PFSK-1 (cell line): ENCODE measurements at regions not wholly inside any gene's neighbourhood (a gene's known extent, or its start where the extent isn't known, plus 50 kb on each side); places are given as distances from the start of the nearest gene placed in this dataset.

Source experiments
- FOXP2 ChIP-seq: optimal IDR thresholded peaks from 2 replicates; pipeline ENCODE3; 2011; ENCODE audit warnings: borderline replicate concordance, control low read depth, inconsistent platforms; ENCODE audit not compliant: insufficient read depth; ENCODE audit errors: extremely low read length, extremely low read depth
- POLR2AphosphoS5 ChIP-seq: IDR thresholded peaks from 2 replicates; pipeline ENCODE4 v1.6.1; 2012; ENCODE audit warnings: low read depth, mild to moderate bottlenecking, control low read depth, low read length, moderate library complexity
- SIN3A ChIP-seq: IDR thresholded peaks from 2 replicates; pipeline ENCODE4 v1.6.1; 2012; ENCODE audit warnings: mild to moderate bottlenecking, low read length, moderate library complexity, borderline replicate concordance; ENCODE audit not compliant: insufficient read depth
- TAF1 ChIP-seq: IDR thresholded peaks from 2 replicates; pipeline ENCODE4 v1.6.1; 2012; ENCODE audit warnings: low read length, control low read depth, borderline replicate concordance; ENCODE audit not compliant: insufficient read depth
- TF ChIP-seq, protein P1 (sequence below), 2 experiments: IDR thresholded peaks; 2 replicates each; pipeline versions ENCODE4 v1.6.1 to v1.8.0; 2011 to 2012; ENCODE audit warnings: low read depth in 2 of 2, low read length in 2 of 2, control low read depth in 1 of 2, inconsistent platforms in 1 of 2, mild to moderate bottlenecking in 1 of 2, moderate library complexity in 1 of 2; ENCODE audit not compliant: insufficient read depth in 1 of 2

GRCh38 chr2:200138391-200139124, 167.9 kb upstream of the SPATS2L start:
- TF ChIP-seq TAF1 (no peak), SIN3A (no peak), FOXP2 (no peak), POLR2AphosphoS5 (no peak)
- TF ChIP-seq, protein P1, sequence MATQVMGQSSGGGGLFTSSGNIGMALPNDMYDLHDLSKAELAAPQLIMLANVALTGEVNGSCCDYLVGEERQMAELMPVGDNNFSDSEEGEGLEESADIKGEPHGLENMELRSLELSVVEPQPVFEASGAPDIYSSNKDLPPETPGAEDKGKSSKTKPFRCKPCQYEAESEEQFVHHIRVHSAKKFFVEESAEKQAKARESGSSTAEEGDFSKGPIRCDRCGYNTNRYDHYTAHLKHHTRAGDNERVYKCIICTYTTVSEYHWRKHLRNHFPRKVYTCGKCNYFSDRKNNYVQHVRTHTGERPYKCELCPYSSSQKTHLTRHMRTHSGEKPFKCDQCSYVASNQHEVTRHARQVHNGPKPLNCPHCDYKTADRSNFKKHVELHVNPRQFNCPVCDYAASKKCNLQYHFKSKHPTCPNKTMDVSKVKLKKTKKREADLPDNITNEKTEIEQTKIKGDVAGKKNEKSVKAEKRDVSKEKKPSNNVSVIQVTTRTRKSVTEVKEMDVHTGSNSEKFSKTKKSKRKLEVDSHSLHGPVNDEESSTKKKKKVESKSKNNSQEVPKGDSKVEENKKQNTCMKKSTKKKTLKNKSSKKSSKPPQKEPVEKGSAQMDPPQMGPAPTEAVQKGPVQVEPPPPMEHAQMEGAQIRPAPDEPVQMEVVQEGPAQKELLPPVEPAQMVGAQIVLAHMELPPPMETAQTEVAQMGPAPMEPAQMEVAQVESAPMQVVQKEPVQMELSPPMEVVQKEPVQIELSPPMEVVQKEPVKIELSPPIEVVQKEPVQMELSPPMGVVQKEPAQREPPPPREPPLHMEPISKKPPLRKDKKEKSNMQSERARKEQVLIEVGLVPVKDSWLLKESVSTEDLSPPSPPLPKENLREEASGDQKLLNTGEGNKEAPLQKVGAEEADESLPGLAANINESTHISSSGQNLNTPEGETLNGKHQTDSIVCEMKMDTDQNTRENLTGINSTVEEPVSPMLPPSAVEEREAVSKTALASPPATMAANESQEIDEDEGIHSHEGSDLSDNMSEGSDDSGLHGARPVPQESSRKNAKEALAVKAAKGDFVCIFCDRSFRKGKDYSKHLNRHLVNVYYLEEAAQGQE (IDR thresholded peaks at IDR 0.05; ENCODE audit: insufficient read depth in 1 of 2, low read depth in 2 of 2, low read length in 2 of 2): no peak

GRCh38 chr2:200144571-200144970, 161.9 kb upstream of the SPATS2L start:
- TF ChIP-seq POLR2AphosphoS5 (no peak), TAF1 (no peak), FOXP2 (no peak)
- TF ChIP-seq, protein P1 (IDR thresholded peaks at IDR 0.05; ENCODE audit: insufficient read depth in 1 of 2, low read depth in 2 of 2, low read length in 2 of 2): no peak

GRCh38 chr2:200146501-200146900, 160.0 kb upstream of the SPATS2L start:
- no peak for TF ChIP-seq SIN3A
- no peak for TF ChIP-seq POLR2AphosphoS5
- TF ChIP-seq, protein P1 (IDR thresholded peaks at IDR 0.05; ENCODE audit: insufficient read depth in 1 of 2, low read depth in 2 of 2, low read length in 2 of 2): no peak
- TF ChIP-seq FOXP2: no peak
- no peak for TF ChIP-seq TAF1

- TF ChIP-seq, protein P1 (IDR thresholded peaks at IDR 0.05; ENCODE audit: insufficient read depth in 1 of 2, low read depth in 2 of 2, low read length in 2 of 2): no peak
- no peak for TF ChIP-seq FOXP2
- no peak for TF ChIP-seq TAF1
- TF ChIP-seq SIN3A: no peak
- TF ChIP-seq POLR2AphosphoS5: no peak
These were observed 159.1 kb upstream of the SPATS2L start for GRCh38 chr2:200147371-200147770.

DNA sequence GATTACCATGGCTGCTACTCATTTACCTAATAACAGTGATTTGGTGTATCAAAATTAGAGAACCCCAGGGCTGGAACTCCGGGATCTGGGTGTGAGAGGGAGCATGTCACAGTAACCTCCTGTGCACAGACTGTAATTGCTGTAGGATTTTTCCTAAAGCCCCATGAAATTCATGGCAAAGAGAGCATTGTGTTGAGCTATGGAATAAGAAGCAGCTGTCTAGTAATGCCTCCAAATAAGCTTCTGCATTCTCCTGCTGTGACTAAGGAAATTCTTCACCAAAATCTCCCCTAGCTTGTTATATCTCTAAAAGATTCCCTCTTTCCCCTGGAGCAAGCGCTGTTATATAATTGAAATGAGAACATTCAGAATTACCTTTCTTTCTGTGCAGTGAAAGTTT, 158.1 kb upstream of the SPATS2L start:
- TF ChIP-seq, protein P1 (IDR thresholded peaks at IDR 0.05; ENCODE audit: insufficient read depth in 1 of 2, low read depth in 2 of 2, low read length in 2 of 2): no peak
- TF ChIP-seq FOXP2 (no peak), SIN3A (no peak), POLR2AphosphoS5 (no peak), TAF1 (no peak)
